ENCODE measurements at regions not wholly inside any gene's neighbourhood (a gene's known extent, or its start where the extent isn't known, plus 50 kb on each side); places are given as distances from the start of the nearest gene placed in this dataset.

DNA sequence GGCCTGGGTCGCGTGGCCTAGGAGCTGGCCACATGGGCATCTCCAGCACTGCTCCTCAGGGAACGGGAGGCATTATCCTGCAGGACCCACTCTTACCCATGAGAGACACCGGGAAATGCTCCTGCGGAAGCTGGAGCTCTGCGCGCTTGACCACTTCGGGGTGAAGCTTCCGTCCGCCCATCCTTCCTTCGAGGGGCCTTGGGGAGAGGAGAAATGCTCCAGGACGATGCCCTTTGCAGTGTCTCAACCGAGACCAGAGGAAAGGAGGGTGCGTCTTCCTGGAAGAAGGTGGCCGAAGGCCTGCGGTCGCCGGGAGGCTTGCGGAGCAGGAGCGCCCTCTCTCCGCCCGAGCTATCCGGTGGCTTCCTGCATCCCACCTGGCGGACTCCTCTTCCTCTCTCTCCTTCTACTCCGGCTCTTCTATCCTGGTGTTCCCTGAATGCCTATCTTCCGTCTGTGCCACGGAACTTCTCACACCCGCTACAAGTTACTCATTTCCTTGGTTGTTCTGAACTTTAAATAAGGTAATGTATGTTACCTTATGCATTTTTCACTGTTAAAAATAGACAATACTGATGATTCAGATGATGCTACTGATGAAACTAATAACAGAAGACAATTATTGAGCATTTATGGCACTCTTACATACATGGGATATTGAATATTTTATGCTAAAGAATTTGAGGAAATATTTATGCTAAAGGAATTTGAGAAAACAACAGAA is 91.4 kb downstream of the PRKAB2 start:
- TF ChIP-seq POLR2AphosphoS5 (IDR thresholded peaks at IDR 0.05; ENCODE audit: low read depth, low read length) (no peak), TAF1 (IDR thresholded peaks at IDR 0.05; ENCODE audit: borderline replicate concordance, insufficient read depth, low read length) (no peak)
- TF ChIP-seq, protein P1, sequence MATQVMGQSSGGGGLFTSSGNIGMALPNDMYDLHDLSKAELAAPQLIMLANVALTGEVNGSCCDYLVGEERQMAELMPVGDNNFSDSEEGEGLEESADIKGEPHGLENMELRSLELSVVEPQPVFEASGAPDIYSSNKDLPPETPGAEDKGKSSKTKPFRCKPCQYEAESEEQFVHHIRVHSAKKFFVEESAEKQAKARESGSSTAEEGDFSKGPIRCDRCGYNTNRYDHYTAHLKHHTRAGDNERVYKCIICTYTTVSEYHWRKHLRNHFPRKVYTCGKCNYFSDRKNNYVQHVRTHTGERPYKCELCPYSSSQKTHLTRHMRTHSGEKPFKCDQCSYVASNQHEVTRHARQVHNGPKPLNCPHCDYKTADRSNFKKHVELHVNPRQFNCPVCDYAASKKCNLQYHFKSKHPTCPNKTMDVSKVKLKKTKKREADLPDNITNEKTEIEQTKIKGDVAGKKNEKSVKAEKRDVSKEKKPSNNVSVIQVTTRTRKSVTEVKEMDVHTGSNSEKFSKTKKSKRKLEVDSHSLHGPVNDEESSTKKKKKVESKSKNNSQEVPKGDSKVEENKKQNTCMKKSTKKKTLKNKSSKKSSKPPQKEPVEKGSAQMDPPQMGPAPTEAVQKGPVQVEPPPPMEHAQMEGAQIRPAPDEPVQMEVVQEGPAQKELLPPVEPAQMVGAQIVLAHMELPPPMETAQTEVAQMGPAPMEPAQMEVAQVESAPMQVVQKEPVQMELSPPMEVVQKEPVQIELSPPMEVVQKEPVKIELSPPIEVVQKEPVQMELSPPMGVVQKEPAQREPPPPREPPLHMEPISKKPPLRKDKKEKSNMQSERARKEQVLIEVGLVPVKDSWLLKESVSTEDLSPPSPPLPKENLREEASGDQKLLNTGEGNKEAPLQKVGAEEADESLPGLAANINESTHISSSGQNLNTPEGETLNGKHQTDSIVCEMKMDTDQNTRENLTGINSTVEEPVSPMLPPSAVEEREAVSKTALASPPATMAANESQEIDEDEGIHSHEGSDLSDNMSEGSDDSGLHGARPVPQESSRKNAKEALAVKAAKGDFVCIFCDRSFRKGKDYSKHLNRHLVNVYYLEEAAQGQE (IDR thresholded peaks at IDR 0.05; ENCODE audit: insufficient read depth in 1 of 2, low read depth in 2 of 2, low read length in 2 of 2), result no peak
